ENCODE measurements at regions not wholly inside any gene's neighbourhood (a gene's known extent, or its start where the extent isn't known, plus 50 kb on each side); places are given as distances from the start of the nearest gene placed in this dataset.

- Mint-ChIP-seq H3K36me3 (ENCODE audit: low read depth) (no peaks in the 10 kb centered on the region), H3K27ac (no peak overlapping the region), H3K4me1 (peaks cover 4% of the 10 kb centered on the region), H3K9me3 (no peaks in the 10 kb centered on the region), H3K4me3 (no peak overlapping the region), H3K27me3 (ENCODE audit: insufficient read depth) (no peaks in the 10 kb centered on the region)
- 60 to 100% methylated on average over 1 to 3 of the region's 4 CpGs for WGBS, 2 experiments (ENCODE audit: insufficient coverage in 1 of 2, insufficient read length in 1 of 2)
- Histone ChIP-seq H3K27me3 (ENCODE audit: control insufficient read depth, insufficient read depth, low read length, poor library complexity, severe bottlenecking) (no peaks in the 10 kb centered on the region), H3K9me3 (ENCODE audit: control insufficient read depth, low read length) (no peaks in the 10 kb centered on the region), H3K36me3 (ENCODE audit: control insufficient read depth, insufficient read depth, low read length) (no peaks in the 10 kb centered on the region), H3K4me1 (ENCODE audit: control insufficient read depth, insufficient read depth, low read length) (no peaks in the 10 kb centered on the region), H3K4me3 (ENCODE audit: low read length) (no peak overlapping the region), H3K9ac (ENCODE audit: extremely low read depth, low read length, poor library complexity, severe bottlenecking) (no peak overlapping the region), H3K27ac (ENCODE audit: low read depth, low read length) (no peak overlapping the region)
- DNase-seq, result no peak
- no peak for TF ChIP-seq CTCF (conservative IDR thresholded peaks at IDR 0.05)
Measured at GRCh38 chr3:110243081-110243480, 828.5 kb upstream of the NECTIN3 start.

- H3K9ac ChIP-seq (ENCODE audit: extremely low read depth, low read length, poor library complexity, severe bottlenecking), result no peak overlapping the region
- no peaks in the 10 kb centered on the region for H3K4me1 ChIP-seq (ENCODE audit: control insufficient read depth, insufficient read depth, low read length)
- H3K9me3 Mint-ChIP-seq, result no peaks in the 10 kb centered on the region
- no peak overlapping the region for H3K27ac ChIP-seq (ENCODE audit: low read depth, low read length)
- H3K9me3 ChIP-seq (ENCODE audit: control insufficient read depth, low read length), result no peaks in the 10 kb centered on the region
- no peaks in the 10 kb centered on the region for H3K27me3 Mint-ChIP-seq (ENCODE audit: insufficient read depth)
- 47% methylated on average over 2 of the region's 2 CpGs; no CpG with 5 or more reads in 1 of the 2 experiments for WGBS, 2 experiments (ENCODE audit: insufficient coverage in 1 of 2, insufficient read length in 1 of 2)
- H3K27me3 ChIP-seq (ENCODE audit: control insufficient read depth, insufficient read depth, low read length, poor library complexity, severe bottlenecking), result no peaks in the 10 kb centered on the region
- no peak for DNase-seq
- no peaks in the 10 kb centered on the region for H3K36me3 ChIP-seq (ENCODE audit: control insufficient read depth, insufficient read depth, low read length)
- peaks cover 2% of the 10 kb centered on the region for H3K4me1 Mint-ChIP-seq
- H3K4me3 ChIP-seq (ENCODE audit: low read length), result no peak overlapping the region
- H3K4me3 Mint-ChIP-seq, result no peak overlapping the region
- no peak overlapping the region for H3K27ac Mint-ChIP-seq
- no peak for TF ChIP-seq CTCF (conservative IDR thresholded peaks at IDR 0.05)
- no peaks in the 10 kb centered on the region for H3K36me3 Mint-ChIP-seq (ENCODE audit: low read depth)
Measured at GRCh38 chr3:110246796-110247376, 824.7 kb upstream of the NECTIN3 start.

- no peak overlapping the region for H3K27ac ChIP-seq (ENCODE audit: low read depth, low read length)
- WGBS, 2 experiments (ENCODE audit: insufficient coverage in 1 of 2, insufficient read length in 1 of 2), result 100% methylated on average over 1 of the region's 1 CpG; no CpG with 5 or more reads in 1 of the 2 experiments
- Mint-ChIP-seq H3K4me3 (no peak overlapping the region), H3K27ac (no peak overlapping the region), H3K4me1 (peaks cover 2% of the 10 kb centered on the region), H3K27me3 (ENCODE audit: insufficient read depth) (no peaks in the 10 kb centered on the region), H3K36me3 (ENCODE audit: low read depth) (no peaks in the 10 kb centered on the region), H3K9me3 (no peaks in the 10 kb centered on the region)
- H3K4me1 ChIP-seq (ENCODE audit: control insufficient read depth, insufficient read depth, low read length), result no peaks in the 10 kb centered on the region
- no peaks in the 10 kb centered on the region for H3K27me3 ChIP-seq (ENCODE audit: control insufficient read depth, insufficient read depth, low read length, poor library complexity, severe bottlenecking)
- no peaks in the 10 kb centered on the region for H3K9me3 ChIP-seq (ENCODE audit: control insufficient read depth, low read length)
- no peak overlapping the region for H3K4me3 ChIP-seq (ENCODE audit: low read length)
- DNase-seq, result no peak
- TF ChIP-seq CTCF (conservative IDR thresholded peaks at IDR 0.05), result no peak
- no peaks in the 10 kb centered on the region for H3K36me3 ChIP-seq (ENCODE audit: control insufficient read depth, insufficient read depth, low read length)
- no peak overlapping the region for H3K9ac ChIP-seq (ENCODE audit: extremely low read depth, low read length, poor library complexity, severe bottlenecking)
Measured at GRCh38 chr3:110248666-110249065, 823.0 kb upstream of the NECTIN3 start.

All from endodermal cell (in vitro differentiated cells).